GM18508 (cell line): ENCODE measurements at regions not wholly inside any gene's neighbourhood (a gene's known extent, or its start where the extent isn't known, plus 50 kb on each side); places are given as distances from the start of the nearest gene placed in this dataset.

Source experiments
- ATAC-seq: cut with Tn5 transposase; IDR thresholded peaks from one replicate; pipeline ENCODE4 v1.9.1; 2021; ENCODE audit warnings: moderate number of reproducible peaks; ENCODE audit not compliant: insufficient read depth, unreplicated experiment

DNA sequence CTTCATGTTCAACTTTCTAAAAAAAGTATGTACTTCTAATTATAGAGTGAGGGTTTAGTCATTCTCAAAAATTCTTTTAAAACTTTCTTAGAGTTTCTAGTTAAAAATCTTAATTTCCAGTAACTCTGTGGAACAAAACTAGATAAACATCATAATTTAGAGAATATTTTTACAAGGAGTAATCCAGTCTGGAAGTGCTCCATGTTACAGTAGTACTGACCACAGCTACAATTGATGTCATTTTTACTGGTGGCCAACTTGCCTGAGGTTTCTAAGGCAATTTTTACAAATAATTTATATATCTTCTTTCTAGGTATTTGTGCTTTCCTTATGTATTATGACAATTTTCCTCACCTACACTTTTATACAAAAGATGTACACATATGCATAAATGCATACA is 490.4 kb downstream of the CENPC start:
- ATAC-seq, result no peak

DNA sequence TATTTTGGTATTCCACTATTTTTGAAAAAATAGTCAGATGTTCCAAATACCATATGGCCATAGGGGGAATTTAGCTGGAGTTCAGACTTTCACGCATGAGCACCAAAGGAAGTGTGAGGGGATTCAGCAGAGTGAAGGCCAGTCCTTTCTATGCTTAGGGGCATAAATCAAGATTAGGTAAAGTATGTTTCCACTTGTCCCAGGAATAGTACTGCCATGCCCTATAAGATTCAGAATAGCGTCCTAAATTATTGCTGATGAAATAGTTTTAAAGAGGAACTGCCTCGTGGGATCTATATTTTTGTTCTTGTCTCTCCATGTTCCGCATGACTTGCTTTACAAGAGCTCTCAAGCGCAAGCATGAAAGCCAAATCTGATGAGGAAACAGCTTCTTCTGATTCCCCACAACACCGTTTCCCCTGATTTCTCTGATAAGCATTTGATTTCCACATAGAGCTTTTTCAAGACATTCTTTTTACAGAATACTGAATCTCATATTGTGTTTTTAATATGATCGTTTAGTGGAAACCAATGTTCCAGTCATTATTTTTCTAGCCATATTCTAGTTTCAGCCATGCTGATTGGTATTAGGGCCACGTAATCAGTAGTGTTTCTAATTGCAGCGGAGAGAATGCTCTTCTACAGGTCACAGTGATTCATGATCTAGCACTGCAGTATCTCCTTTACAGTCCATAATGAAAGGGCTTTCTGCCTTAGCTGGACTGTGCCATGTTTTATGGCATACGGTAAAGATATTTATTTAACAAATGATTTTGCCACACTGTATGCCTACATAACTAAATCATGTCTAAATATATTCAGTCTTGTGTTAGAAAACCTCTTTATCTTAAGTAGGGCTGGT is 492.3 kb downstream of the CENPC start:
- ATAC-seq, result no peak

DNA sequence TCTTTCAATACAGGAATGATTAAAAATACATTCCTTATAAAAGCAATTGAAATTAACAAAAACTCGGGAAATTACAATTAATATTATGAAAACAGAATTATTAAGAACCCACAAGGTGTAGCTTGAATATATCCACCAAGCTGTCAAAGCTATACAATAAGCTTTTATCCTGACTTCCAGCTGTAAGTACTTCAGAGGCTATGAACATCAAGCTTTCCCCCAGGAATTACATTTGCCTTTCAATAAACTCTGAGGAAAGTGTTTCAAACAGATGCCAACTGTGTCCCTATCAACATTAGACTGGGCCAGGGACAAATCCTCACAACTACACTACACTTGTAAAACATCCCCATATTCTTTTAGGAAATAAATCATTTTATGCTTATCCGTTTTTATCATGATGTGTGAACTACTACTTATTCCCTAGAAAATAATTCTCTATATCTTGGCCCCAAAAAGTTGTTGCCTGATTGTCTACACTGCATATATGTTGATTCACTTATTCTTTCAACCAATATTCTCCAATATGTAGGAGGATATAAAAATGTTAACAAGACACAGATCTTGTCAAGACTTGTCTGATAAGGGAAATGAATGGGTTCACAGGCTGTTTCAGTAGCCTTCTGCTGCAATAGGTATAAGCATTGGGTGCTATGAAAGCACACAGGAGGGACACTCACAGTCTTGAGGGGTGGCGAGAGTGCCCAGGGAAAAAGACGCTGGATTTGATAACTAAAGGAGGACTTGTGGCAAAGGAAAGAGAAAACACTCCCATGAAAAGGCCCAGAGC is 494.1 kb downstream of the CENPC start:
- no peak for ATAC-seq

DNA sequence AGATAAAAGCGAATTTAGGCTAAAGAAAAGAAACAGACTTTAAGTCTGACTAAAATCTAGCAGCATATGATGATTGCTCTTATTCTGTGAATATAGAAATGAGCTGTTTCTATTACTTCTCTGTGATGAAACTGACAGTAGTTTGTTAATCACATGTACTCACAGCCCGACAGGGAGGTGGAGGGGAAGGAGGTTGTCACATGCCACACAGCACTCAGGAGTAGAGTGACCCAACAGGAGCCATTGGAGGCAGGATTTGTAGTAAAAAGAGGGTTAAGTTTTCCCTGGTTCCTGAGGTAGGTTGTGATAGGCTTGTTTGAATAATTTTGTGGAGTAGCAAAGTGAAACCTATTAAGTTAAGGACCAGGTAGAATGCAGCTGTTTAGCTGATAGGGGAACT is 495.9 kb downstream of the CENPC start:
- no peak for ATAC-seq

DNA sequence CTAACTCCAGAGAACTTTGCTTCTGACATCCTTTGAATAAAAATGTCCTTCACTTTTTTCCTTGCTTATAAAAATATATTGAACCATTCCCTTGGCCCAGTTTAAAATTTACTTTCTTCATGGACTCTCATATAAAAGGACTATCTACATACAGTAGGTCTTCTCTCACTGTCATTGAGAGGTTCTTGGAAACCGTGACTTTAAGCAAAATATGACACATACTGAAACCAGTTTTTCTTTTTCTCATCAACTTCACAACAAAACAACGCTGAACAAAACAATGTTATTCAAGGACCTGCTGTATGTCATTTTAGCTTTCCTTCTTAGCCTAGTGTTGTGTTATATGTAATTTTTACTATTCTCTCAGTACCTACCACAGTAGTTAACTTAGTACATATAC is 496.8 kb downstream of the CENPC start:
- no peak for ATAC-seq

DNA sequence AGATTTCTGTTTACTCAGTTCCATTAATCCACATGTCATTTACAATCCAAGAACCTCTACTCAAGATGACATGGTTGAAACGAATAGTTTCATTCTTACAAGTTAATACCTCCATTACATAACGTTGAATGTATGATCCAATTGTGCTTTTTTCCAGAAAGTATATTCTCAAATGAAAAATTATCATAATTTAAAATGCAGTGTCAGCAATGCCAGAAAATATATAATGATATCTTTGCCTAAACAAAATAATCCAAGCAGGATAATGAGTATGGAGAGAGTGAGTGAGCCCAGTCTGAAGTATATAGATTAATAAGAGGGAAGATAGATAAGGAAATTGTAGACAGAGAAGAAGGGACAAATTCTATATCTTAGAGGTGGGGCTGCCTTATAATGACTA is 505.0 kb downstream of the CENPC start:
- ATAC-seq, result no peak

DNA sequence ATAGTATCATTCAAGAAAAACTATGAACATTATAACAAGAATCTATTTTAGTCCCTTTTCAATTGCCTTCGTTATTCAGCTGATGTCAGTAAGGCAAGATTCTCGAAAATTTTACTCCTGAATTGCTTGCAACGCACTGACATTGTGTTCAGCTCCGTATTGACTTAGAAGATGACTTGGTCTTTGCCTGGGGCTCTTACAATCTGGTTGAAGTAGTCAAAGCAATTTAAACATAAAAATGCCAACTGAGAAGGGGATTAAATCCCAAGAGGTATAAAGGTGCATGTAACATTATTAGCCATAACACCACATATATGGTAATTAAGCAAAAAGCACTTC is 507.1 kb downstream of the CENPC start:
- ATAC-seq, result no peak

DNA sequence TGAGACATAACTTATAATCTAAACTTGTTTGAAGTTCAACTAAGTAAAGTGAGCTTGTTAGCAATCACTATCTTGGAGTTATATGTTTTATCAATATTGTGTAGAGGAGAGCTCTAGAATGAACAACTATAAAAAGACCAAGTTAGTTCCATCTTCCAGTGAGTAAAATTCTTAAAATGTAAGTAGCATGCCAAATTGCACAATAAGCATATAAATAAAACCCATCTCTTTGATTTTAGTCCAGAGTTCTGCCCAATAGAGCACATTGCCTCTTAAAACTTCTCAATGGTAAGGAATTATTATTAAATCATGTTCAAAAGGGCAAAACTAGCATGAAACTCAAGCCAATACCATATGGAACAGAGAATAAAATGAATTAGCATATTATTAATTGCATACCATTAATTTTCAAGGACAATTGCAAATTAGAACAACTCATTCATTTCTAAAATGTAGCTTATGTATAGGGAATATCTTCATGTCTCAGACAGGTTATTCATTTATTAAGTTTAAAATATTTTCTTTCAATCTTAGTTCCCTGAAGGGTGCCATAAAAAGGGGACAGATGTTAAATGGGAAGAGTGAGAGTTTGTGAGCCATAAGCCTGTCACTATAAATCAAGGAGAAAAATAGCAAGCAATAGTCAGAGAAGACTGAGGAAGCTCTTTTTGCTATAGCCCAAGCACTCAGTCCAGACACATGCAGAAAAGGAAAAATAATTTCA is 507.6 kb downstream of the CENPC start:
- no peak for ATAC-seq

DNA sequence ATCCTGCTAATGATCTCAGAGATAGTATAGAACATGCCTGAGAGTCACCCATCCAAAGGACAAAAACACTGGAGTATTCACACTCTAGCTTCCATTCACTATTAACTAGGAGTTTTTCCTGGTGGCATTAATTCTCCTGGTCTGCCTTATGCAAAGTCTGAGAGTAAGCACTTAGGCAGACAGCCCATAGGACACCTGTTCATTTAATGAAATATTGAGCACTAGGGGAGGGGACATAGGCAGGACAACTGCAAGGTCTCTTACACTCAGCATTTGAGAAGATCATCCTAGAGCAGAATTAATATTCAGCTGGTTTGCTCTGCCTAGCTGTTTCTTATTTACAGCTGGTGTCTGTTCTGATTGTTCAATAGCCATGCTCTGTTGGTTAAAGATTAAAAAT is 508.5 kb downstream of the CENPC start:
- ATAC-seq, result no peak

DNA sequence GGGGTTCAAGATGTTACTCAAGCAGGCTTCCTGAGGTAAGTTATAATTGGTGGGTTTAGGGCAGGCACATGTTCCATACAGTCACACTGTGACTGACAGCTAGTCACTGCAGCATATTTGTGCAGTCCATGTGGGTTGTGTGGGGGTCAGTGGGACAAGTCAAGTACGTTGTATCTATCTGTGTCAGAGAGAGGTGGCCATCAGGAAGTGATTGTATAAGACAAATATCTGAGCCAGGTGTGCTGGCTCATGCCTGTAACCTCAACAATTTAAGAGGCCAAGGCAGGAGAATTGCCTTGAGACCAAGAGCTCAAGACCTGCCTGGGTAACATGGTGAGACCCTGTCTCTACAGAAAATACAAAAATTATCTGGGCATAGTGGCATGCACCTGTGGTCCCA is 509.3 kb downstream of the CENPC start:
- no peak for ATAC-seq

DNA sequence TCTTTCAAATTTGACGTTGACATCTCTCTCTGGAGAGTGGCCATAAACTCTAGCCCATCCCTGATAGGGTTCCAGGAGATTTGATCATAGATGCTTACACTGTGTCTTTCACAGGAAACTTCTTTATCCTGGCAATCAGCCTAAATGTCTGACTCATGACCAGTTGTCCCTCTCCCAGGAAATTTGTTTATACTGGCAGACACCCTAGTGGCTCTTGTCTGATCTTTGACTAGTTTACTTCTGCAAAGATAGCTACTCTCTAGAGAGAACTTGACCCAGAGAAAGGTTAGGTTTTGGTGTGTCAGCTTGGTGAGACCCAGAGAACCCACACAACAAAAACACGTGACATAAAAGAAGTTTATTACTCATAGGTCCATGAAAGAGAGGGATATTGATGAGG is 509.8 kb downstream of the CENPC start:
- no peak for ATAC-seq

DNA sequence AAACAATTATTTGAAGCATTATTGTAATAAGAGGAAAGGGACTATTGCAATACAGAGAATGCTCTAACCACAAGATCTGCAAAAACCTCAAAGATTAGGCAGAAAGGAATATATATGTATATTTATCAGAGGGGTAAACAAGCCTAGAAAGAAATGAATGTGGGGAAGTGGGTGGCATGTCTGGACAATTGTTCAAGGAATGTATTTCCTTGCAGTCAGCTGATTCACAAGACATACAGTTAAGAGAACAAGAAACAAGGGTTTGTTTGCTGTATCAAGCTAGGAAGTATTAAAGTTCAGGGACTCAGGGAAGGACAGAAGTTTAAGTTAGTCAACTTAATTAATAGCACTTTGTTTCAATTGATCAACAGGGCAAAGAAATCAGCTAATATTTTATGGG is 514.7 kb downstream of the CENPC start:
- no peak for ATAC-seq

DNA sequence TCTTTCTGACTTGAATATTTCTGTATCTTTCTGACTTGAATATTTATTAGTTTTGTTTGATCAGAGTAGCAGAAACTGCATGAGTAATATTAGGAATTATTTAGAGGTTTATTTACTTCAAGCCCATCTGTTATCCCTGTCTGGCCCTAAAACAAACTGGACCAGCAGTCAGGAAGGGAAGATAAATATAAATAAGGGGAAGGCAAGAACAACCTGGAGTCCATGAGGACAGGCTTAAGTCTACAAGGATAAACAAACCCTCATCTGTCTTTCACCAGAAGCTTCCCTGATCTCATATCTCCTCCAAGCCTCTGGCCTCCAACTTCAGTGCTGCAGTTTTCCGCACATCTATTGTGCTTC is 524.9 kb downstream of the CENPC start:
- no peak for ATAC-seq

DNA sequence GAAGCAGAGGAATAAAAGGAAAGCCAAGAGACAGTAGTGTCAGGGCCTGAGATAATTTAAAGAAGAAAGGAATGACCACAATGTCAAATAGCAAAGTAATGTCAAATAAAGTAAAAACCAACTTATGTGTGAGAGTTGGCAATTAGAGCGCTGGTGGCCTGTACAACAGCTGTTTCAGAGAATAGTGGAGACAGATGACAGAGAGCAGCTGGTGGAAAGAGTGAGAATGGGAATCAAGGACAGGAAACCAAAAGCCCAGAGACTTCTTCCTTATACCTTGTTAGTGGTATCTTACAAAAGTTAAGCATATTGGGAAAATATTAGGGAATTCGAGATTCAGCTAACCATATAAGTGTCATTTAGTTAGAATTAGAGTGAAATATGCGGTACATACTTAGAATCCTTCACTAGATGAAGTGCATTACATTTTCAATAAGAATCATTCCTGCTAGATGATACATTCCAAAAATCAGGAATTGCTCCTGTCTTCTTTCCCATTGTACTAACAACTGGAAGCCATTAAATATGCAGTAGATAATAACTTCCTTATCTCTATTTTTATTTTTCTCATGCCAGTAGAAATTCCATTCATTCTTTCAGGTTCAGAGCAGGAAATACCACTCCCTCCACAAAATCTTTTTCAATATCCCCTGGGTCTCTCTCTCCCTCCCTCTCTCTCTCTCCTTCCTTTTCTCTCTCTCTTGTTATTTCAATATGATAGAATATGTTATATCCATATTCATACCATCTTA is 525.4 kb downstream of the CENPC start:
- ATAC-seq, result no peak

DNA sequence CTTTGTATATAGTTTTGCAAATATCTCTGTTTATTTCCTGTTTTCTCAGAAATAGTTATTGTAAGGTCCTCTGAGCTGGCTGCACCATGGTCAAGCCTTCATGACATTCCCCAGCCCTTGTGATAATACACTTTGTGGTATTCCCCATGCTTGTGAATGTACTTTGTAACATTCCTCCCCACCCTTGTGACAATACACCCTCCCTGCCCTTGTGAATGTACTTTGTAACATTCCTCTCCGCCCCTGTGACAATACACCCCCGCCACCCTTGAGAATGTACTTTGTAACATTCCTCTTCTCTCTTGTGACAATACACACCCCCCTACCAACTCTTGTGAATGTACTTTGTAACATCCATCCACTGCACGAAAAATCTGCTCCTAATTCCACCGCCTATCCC is 530.7 kb downstream of the CENPC start:
- no peak for ATAC-seq

DNA sequence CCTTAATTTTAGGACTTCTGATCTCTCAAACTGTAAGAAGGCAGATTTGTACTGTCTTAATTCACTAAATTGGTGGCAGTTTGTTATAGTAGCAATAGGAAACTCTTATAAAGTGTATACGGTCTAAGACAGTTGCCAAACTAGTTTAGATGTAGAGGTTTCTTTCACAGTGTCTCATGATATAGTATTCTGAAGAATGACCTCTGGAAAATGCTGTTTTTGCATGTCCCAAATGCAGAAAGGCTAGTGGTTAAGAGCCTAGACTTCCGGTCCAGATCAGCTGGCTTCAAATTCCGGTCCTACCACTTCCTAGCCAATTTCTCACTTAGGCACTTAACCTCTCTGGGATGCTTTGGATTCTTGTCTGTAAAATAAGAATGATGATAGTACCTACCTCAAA is 538.5 kb downstream of the CENPC start:
- no peak for ATAC-seq

DNA sequence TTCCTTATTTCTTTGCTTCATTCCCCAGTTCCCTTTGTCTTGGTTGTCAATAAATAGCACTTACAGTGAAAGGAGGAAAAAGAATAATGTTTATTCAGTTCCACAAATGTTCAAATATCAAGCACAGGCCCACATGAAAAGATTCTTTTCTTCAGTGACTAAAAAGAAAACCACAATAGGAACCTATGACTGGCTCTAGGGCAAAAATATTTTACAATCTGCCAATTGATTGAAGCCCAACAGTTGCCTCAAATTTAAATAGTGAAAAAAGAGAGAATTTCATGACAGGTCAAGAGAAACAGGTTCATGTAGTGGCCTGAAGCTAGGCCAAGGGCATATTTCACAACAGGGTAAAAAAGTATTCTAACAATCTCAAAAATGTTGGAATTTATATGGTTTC is 553.8 kb downstream of the CENPC start:
- ATAC-seq, result no peak

DNA sequence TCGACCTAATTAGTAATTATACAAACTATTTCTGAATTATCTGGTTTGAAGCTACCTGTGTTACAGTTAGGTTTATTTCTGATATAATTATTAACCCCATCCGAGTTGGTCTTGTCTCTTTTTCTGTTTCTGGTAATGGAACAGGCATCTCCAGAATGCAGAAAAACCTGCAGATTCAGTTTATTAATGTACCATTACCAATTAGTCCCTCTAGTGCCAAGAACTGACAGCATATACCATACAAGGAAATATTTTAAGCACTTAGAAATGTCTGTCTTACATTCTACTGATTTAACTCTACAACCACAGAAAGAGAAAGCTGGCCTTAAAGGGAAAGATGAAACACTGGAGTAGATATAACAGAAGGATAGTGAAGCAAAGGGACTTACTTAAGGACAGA is 570.6 kb downstream of the CENPC start:
- ATAC-seq, result no peak

DNA sequence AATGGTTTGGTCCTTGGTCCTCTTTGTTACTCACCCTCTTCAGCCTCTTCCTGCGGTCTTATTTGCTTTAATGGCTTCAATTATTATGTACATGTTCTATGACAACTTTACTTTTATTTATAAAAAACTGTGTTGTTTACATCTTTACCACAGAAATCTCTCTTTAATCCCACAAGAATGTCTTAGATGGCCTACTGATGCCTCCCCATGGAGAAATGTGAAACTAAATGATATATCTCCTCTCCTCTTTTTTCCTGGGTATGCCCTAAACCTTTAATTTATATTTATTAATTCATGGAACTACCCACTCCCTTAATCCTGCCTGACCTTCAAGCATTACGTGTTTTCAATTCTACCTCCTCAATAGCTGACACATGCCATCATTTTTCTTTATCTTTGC is 573.2 kb downstream of the CENPC start:
- ATAC-seq, result no peak

DNA sequence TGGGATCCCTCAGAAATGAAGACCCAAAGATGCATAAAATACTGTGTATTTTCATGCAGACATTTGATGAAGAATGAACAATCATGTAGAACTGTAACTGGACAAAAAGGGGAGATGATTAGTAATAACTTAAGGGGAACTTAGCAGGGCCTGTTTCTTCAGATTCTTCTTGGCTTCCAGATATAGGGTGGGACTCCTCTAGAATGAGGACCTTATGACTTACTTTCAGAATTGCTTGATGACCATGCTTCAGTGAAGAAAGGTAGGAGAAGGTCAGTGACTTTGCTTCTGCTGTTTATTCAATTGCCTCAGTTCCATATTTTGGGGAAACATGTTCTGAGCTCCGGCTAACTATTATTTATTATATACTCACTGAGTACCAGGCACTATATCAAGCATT is 580.8 kb downstream of the CENPC start:
- ATAC-seq, result no peak

DNA sequence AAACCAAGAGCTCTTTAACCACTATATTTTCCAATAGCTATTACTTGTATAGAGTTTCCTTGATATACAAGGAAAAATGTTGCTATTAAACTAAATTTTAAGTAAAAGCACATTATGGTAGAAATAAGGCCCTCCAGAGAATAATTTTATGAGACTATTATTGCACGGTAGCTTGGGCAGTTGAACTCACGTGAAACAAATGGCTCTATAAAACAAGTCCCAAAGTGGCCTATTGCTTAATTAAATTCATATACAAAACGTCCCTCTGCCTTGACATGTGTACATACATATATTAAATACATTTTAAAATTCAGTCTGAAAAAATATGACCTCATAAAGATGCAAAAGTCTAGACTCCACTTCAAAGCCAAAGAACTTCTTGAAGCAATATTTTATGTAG is 582.2 kb downstream of the CENPC start:
- ATAC-seq, result no peak
